H1 (cell line): ENCODE measurements at regions not wholly inside any gene's neighbourhood (a gene's known extent, or its start where the extent isn't known, plus 50 kb on each side); places are given as distances from the start of the nearest gene placed in this dataset.

Source experiments
- CTCF ChIA-PET: fragments of 300-600 bp; sonication (Branson Sonifier 250); formaldehyde crosslinking; loops from one replicate; lab custom pipeline; 2021; ENCODE audit not compliant: partially characterized antibody; lab: Charles Lee
- POLR2A ChIA-PET: fragments of 300-600 bp; sonication (Branson Sonifier 250); formaldehyde crosslinking; loops from one replicate; lab custom pipeline; 2021; ENCODE audit warnings: inconsistent platforms; ENCODE audit not compliant: partially characterized antibody; lab: Charles Lee
- DNase-seq, 2 experiments: peaks; one replicate each; pipeline versions ENCODE4 v3.0.0 to v3.0.0-alpha.2; 2010 to 2022; ENCODE audit warnings: low spot score in 2 of 2, low read depth in 1 of 2, mixed read lengths in 1 of 2
- FAIRE-seq: peaks from 2 replicates; lab custom pipeline; 2011; peaks lifted over from hg19 to GRCh38; lab: Jason Lieb, UNC
- H2AFZ ChIP-seq: 2 replicates; pipeline ENCODE4 v1.8.1; 2012; ENCODE audit warnings: low read length, inconsistent platforms
- H2AK5ac ChIP-seq: 2 replicates; pipeline ENCODE4 v1.6.1; 2013; ENCODE audit warnings: low read depth, low read length
- H2BK120ac ChIP-seq: replicated peaks from 2 replicates; pipeline ENCODE3; 2013; ENCODE audit warnings: low read depth, low read length, inconsistent platforms
- H2BK12ac ChIP-seq: 2 replicates; pipeline ENCODE4 v1.6.1; 2013; ENCODE audit warnings: low read depth, low read length
- H2BK15ac ChIP-seq: 2 replicates; pipeline ENCODE4 v1.6.1; 2013; ENCODE audit warnings: low read length
- H2BK20ac ChIP-seq: 2 replicates; pipeline ENCODE4 v1.6.1; 2013; ENCODE audit warnings: low read length
- H2BK5ac ChIP-seq: 2 replicates; pipeline ENCODE4 v1.6.1; 2013; ENCODE audit warnings: low read depth, low read length
- H3K14ac ChIP-seq: 2 replicates; pipeline ENCODE4 v1.6.1; 2013; ENCODE audit warnings: inconsistent platforms; ENCODE audit not compliant: insufficient read length
- H3K18ac ChIP-seq: 2 replicates; pipeline ENCODE4 v1.6.1; 2013; ENCODE audit warnings: low read length; ENCODE audit errors: extremely low read depth
- H3K23ac ChIP-seq: 2 replicates; pipeline ENCODE4 v1.6.1; 2013; ENCODE audit warnings: inconsistent platforms; ENCODE audit not compliant: insufficient read length
- H3K23me2 ChIP-seq: 2 replicates; pipeline ENCODE4 v1.6.1; 2013; ENCODE audit warnings: low read depth, low read length
- H3K27ac ChIP-seq: 2 replicates; pipeline ENCODE4 v1.6.1; 2011; ENCODE audit warnings: low read depth, low read length, inconsistent platforms
- H3K27me3 ChIP-seq, 4 experiments: replicated peaks in 1 of 4; 1 replicate in 1 of 4; 2 replicates in 3 of 4; pipeline versions ENCODE4 v1.6.1 to v1.8.1; 2011 to 2013; ENCODE audit warnings: low read length in 3 of 4, mild to moderate bottlenecking in 3 of 4, inconsistent platforms in 2 of 4, mixed read lengths in 2 of 4, moderate library complexity in 1 of 4; ENCODE audit not compliant: control insufficient read depth in 3 of 4, insufficient read depth in 3 of 4; ENCODE audit errors: extremely low read depth in 1 of 4
- H3K36me3 ChIP-seq, 4 experiments: 2 replicates each; pipeline versions ENCODE4 v1.6.1 to v1.8.1; 2011 to 2013; ENCODE audit warnings: mild to moderate bottlenecking in 4 of 4, low read length in 3 of 4, moderate library complexity in 2 of 4, control low read depth in 1 of 4, inconsistent platforms in 1 of 4; ENCODE audit not compliant: insufficient read depth in 4 of 4, control insufficient read depth in 2 of 4
- H3K4ac ChIP-seq: replicated peaks from 2 replicates; pipeline ENCODE3; 2013; ENCODE audit warnings: low read length, low read depth, mixed read lengths, inconsistent platforms; ENCODE audit not compliant: insufficient read length
- H3K4me1 ChIP-seq, 4 experiments: replicated peaks in 1 of 4; 1 replicate in 1 of 4; 2 replicates in 3 of 4; pipeline versions ENCODE4 v1.6.1 to v1.8.1; 2011 to 2013; ENCODE audit warnings: low read length in 3 of 4, inconsistent platforms in 2 of 4, mixed read lengths in 1 of 4; ENCODE audit not compliant: insufficient read depth in 4 of 4, control insufficient read depth in 3 of 4
- H3K4me2 ChIP-seq, 2 experiments: 2 replicates each; pipeline versions ENCODE4 v1.6.1 to v1.8.1; 2011 to 2013; ENCODE audit warnings: low read depth in 2 of 2, low read length in 2 of 2, control low read depth in 1 of 2, inconsistent platforms in 1 of 2, mild to moderate bottlenecking in 1 of 2; ENCODE audit not compliant: insufficient read depth in 1 of 2
- H3K4me3 ChIP-seq, 4 experiments: fragments of 200-600, 300-600 bp in 1 of 4; sonication (generic), shearing (Covaris generic), sonication (Bioruptor Twin) in 1 of 4; 2 replicates each; pipeline versions ENCODE4 v1.5.1 to v1.8.1; 2011 to 2016; ENCODE audit warnings: low read length in 4 of 4, low read depth in 3 of 4, control low read depth in 2 of 4, inconsistent platforms in 2 of 4, mild to moderate bottlenecking in 2 of 4, mixed read lengths in 1 of 4, moderate library complexity in 1 of 4; ENCODE audit not compliant: insufficient read depth in 2 of 4; ENCODE audit errors: extremely low read depth in 1 of 4
- H3K56ac ChIP-seq: replicated peaks from 2 replicates; pipeline ENCODE3; 2013; ENCODE audit warnings: low read depth, mild to moderate bottlenecking, mixed read lengths, low read length, inconsistent platforms; ENCODE audit not compliant: insufficient read length
- H3K79me1 ChIP-seq: 2 replicates; pipeline ENCODE4 v1.6.1; 2013; ENCODE audit warnings: low read depth, low read length, control low read depth
- H3K79me2 ChIP-seq, 2 experiments: 2 replicates each; pipeline versions ENCODE4 v1.6.1 to v1.8.1; 2012 to 2013; ENCODE audit warnings: low read length in 2 of 2, mild to moderate bottlenecking in 2 of 2, inconsistent platforms in 1 of 2; ENCODE audit not compliant: insufficient read depth in 2 of 2, control insufficient read depth in 1 of 2
- H3K9ac ChIP-seq, 4 experiments: replicated peaks in 1 of 4; 1 replicate in 1 of 4; 2 replicates in 3 of 4; pipeline versions ENCODE4 v1.6.1 to v1.8.1; 2011 to 2013; ENCODE audit warnings: low read depth in 3 of 4, low read length in 3 of 4, control low read depth in 2 of 4, mild to moderate bottlenecking in 2 of 4, moderate library complexity in 2 of 4, inconsistent platforms in 1 of 4; ENCODE audit errors: extremely low read depth in 1 of 4
- H3K9me3 ChIP-seq, 2 experiments: 2 replicates each; pipeline versions ENCODE4 v1.6.1 to v1.8.1; 2012 to 2013; ENCODE audit warnings: mild to moderate bottlenecking in 2 of 2, moderate library complexity in 2 of 2, control low read depth in 1 of 2, inconsistent platforms in 1 of 2, low read depth in 1 of 2, low read length in 1 of 2, mixed read lengths in 1 of 2; ENCODE audit not compliant: insufficient read depth in 2 of 2
- H4K20me1 ChIP-seq, 2 experiments: replicated peaks in 1 of 2; 2 replicates each; pipeline versions ENCODE3 to v1.8.1; 2011 to 2013; ENCODE audit warnings: inconsistent platforms in 2 of 2, low read length in 2 of 2, mild to moderate bottlenecking in 1 of 2; ENCODE audit not compliant: insufficient read depth in 2 of 2, control insufficient read depth in 1 of 2
- H4K5ac ChIP-seq: 2 replicates; pipeline ENCODE4 v1.6.1; 2013; ENCODE audit warnings: low read length, low read depth, mixed read lengths, inconsistent platforms; ENCODE audit not compliant: insufficient read length
- H4K8ac ChIP-seq: 2 replicates; pipeline ENCODE4 v1.8.0; 2013; ENCODE audit warnings: mild to moderate bottlenecking, moderate library complexity, low read length, inconsistent platforms; ENCODE audit not compliant: insufficient read depth; ENCODE audit errors: extremely low read depth
- H4K91ac ChIP-seq: replicated peaks from 2 replicates; pipeline ENCODE3; 2013; ENCODE audit warnings: low read length, mixed read lengths, inconsistent platforms; ENCODE audit not compliant: insufficient read length
- BACH1 ChIP-seq: IDR thresholded peaks from 2 replicates; pipeline ENCODE4 v1.6.1; 2012; ENCODE audit warnings: low read length, improper control_type of control experiment
- CHD2 ChIP-seq: IDR thresholded peaks from 2 replicates; pipeline ENCODE4 v1.6.1; 2012; ENCODE audit warnings: low read length, improper control_type of control experiment
- CTBP2 ChIP-seq: IDR thresholded peaks from 2 replicates; pipeline ENCODE4 v1.7.0; 2011; ENCODE audit warnings: borderline replicate concordance, mild to moderate bottlenecking, moderate library complexity, mixed read lengths, low read length; ENCODE audit not compliant: insufficient read depth, insufficient read length
- KDM1A ChIP-seq: fragments of 200-600, 300-600 bp; sonication (generic); IDR thresholded peaks from 2 replicates; pipeline ENCODE4 v1.7.1; 2016; ENCODE audit warnings: mild to moderate bottlenecking, low read length, borderline replicate concordance
- KDM4A ChIP-seq: IDR thresholded peaks from one replicate; pipeline ENCODE4 v1.7.1; 2012; ENCODE audit warnings: low read depth, mild to moderate bottlenecking, moderate library complexity, low read length, inconsistent platforms; ENCODE audit not compliant: severe bottlenecking
- PHF8 ChIP-seq: fragments of 200-600 bp; sonication (generic); conservative IDR thresholded peaks from 2 replicates; pipeline ENCODE4 v1.7.1; 2012; ENCODE audit warnings: low read depth, mild to moderate bottlenecking, inconsistent platforms, low read length, moderate library complexity
- POLR2A ChIP-seq, 2 experiments: IDR thresholded peaks; 1 replicate in 1 of 2; 2 replicates in 1 of 2; pipeline ENCODE4 v1.6.1; 2011; ENCODE audit warnings: low read depth in 2 of 2, low read length in 2 of 2, mild to moderate bottlenecking in 2 of 2; ENCODE audit errors: control extremely low read depth in 1 of 2
- RXRA ChIP-seq: IDR thresholded peaks from 2 replicates; pipeline ENCODE4 v1.6.1; 2011; ENCODE audit warnings: low read depth, mild to moderate bottlenecking, low read length, moderate library complexity; ENCODE audit not compliant: insufficient read depth
- SIRT6 ChIP-seq: IDR thresholded peaks from one replicate; pipeline ENCODE4 v1.7.1; 2012; ENCODE audit warnings: low read length, inconsistent platforms
- SIX5 ChIP-seq: IDR thresholded peaks from 2 replicates; pipeline ENCODE4 v1.6.1; 2011; ENCODE audit warnings: mild to moderate bottlenecking, low read depth, low read length
- SUZ12 ChIP-seq: fragments of 200-600 bp; sonication (generic); IDR thresholded peaks from 2 replicates; pipeline ENCODE4 v1.6.1; 2012; ENCODE audit warnings: mild to moderate bottlenecking, inconsistent platforms, low read length, moderate library complexity, mixed read lengths
- TAF1 ChIP-seq: IDR thresholded peaks from 2 replicates; pipeline ENCODE4 v1.6.1; 2011; ENCODE audit warnings: mild to moderate bottlenecking, low read depth, low read length
- TEAD4 ChIP-seq: IDR thresholded peaks from 2 replicates; pipeline ENCODE4 v1.6.1; 2012; ENCODE audit warnings: low read depth, low read length, inconsistent platforms, mixed read lengths
- YY1 ChIP-seq: IDR thresholded peaks from 2 replicates; pipeline ENCODE4 v1.6.1; 2011; ENCODE audit warnings: low read depth, mild to moderate bottlenecking, low read length
- WGBS, 2 experiments: shearing (Covaris generic) in 1 of 2; methylation state at CpG; one replicate each; pipeline versions ENCODE4 v1.1.6 to v1.1.7; 2013 to 2015; ENCODE audit warnings: low lambda C conversion rate in 2 of 2, mixed read lengths in 2 of 2, inconsistent platforms in 1 of 2, low coverage in 1 of 2, missing lambda C conversion rate in 1 of 2; ENCODE audit not compliant: insufficient replicate concordance in 2 of 2, insufficient coverage in 1 of 2, insufficient read length in 1 of 2; ENCODE audit errors: extremely low coverage in 1 of 2, missing lambda C conversion rate in 1 of 2; 5-methylcytosine and 5-hydroxymethylcytosine counted together

DNA sequence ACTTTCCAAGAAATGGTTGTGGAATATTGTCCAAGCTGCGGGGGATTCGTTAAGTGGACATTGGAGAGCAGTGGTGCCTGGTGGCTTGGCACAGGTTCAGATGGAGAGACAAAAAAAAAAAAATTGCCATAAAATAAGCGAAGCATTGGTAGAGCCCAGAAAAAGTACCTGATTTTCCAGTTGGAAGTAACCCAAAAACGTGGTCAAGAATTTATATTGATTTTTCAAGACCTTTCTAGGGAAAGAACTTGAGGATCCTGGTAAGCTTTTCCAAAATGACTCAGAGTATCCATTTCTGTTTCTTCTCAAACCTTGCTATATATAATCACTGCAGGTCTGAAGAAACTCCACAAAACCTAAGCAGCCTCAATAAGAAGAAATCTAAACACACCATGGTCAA is 94.6 kb downstream of the ING1 start:
- no peaks in the 10 kb centered on the region for H3K79me2 ChIP-seq
- no peak overlapping the region for H3K18ac ChIP-seq
- no peaks in the 10 kb centered on the region for H4K20me1 ChIP-seq
- H2BK15ac ChIP-seq: no peak overlapping the region
- no peaks in the 10 kb centered on the region for H3K79me1 ChIP-seq
- H4K8ac ChIP-seq: no peak overlapping the region
- ChIA-PET POLR2A (interaction anchor here (0.6 kb wide), 1 partner anchor 392 kb away, joined by 3 read pairs; no protein-coding TSS in a partner anchor), CTCF (interaction anchor here (0.8 to 1.2 kb wide), 3 partner anchors 91 to 162 kb away, joined by 4 read pairs; no protein-coding TSS in a partner anchor)
- no peak overlapping the region for H4K5ac ChIP-seq
- no peak overlapping the region for H2BK120ac ChIP-seq
- peaks cover 5 to 23% (median 12%) of the 10 kb centered on the region in 4 experiments for H3K4me1 ChIP-seq
- H2AFZ ChIP-seq: no peak overlapping the region
- WGBS, 2 experiments: 90% methylated on average over 4 of the region's 4 CpGs; no CpG with 5 or more reads in 1 of the 2 experiments
- no peak overlapping the region for H4K91ac ChIP-seq
- H2AK5ac ChIP-seq: no peak overlapping the region
- H3K14ac ChIP-seq: no peak overlapping the region
- no peak overlapping the region for H3K4me2 ChIP-seq
- no peak overlapping the region for H3K23ac ChIP-seq
- peaks cover 0 to 5% of the 10 kb centered on the region in 2 experiments; a peak in 1 of 4 replicates for H3K9me3 ChIP-seq
- no peak overlapping the region for H2BK5ac ChIP-seq
- H3K23me2 ChIP-seq: no peaks in the 10 kb centered on the region
- H2BK20ac ChIP-seq: no peak overlapping the region
- TF ChIP-seq CTBP2 (no peak), KDM1A (no peak), SIRT6 (no peak), SIX5 (no peak), BACH1 (no peak), SUZ12 (no peak), PHF8 (no peak), KDM4A (no peak), TAF1 (no peak), RXRA (no peak), CHD2 (no peak), POLR2A (IDR thresholded peaks at IDR 0.05; ENCODE audit: control extremely low read depth in 1 of 2, low read depth in 2 of 2, low read length in 2 of 2) (no peak), TEAD4 (no peak), YY1 (no peak)
- H3K4me3 ChIP-seq: no peak overlapping the region
- no peak for FAIRE-seq
- no peak overlapping the region for H3K9ac ChIP-seq
- no peak overlapping the region for H2BK12ac ChIP-seq
- H3K27me3 ChIP-seq: peaks cover 0 to 18% (median 12%) of the 10 kb centered on the region in 4 experiments; a peak in 6 of 7 replicates
- H3K56ac ChIP-seq: no peak overlapping the region
- no peak overlapping the region for H3K27ac ChIP-seq
- no peak overlapping the region for H3K4ac ChIP-seq
- no peaks in the 10 kb centered on the region for H3K36me3 ChIP-seq
- DNase-seq: no peak
